MM.1S (cell line): ENCODE measurements at regions not wholly inside any gene's neighbourhood (a gene's known extent, or its start where the extent isn't known, plus 50 kb on each side); places are given as distances from the start of the nearest gene placed in this dataset.
"Not testable (repeated sequence)": the region's sequence is repeated elsewhere in the genome, so short reads cannot be mapped to it uniquely, and the experiment has no call there.

Experiments used
- EZH2phosphoT487 ChIP-seq: fragments of 300-600 bp; sonication (generic); IDR thresholded peaks from 2 replicates; pipeline ENCODE4 v1.6.1; 2018; ENCODE audit warnings: antibody characterized with exemption, low read length
- TF ChIP-seq, protein P1 (sequence below): fragments of 300-600 bp; sonication (generic); IDR thresholded peaks from 2 replicates; pipeline ENCODE4 v1.5.1; 2016; ENCODE audit warnings: antibody characterized with exemption, low read length, mixed read lengths

DNA sequence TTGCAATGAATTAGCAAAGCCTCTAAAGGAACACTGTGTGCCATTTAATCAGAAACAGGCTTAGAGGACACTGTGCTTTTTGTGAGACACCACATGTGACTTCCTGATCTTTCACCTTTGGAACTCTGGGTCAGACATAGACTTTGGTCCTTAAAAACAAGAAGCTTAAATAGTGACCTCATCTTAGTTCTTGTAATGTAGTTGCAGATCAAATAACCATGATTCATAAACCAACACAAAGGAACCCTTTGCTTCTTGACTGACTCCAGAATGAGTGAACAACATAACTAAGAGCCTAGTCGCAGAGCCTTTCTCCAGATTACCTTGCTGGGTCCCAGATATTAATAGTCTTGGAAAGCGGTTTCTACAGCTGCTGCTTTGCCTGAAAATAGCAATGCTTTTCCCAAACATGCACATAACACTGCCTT is 947.3 kb downstream of the SPATA31A6 start:
- TF ChIP-seq, protein P1, sequence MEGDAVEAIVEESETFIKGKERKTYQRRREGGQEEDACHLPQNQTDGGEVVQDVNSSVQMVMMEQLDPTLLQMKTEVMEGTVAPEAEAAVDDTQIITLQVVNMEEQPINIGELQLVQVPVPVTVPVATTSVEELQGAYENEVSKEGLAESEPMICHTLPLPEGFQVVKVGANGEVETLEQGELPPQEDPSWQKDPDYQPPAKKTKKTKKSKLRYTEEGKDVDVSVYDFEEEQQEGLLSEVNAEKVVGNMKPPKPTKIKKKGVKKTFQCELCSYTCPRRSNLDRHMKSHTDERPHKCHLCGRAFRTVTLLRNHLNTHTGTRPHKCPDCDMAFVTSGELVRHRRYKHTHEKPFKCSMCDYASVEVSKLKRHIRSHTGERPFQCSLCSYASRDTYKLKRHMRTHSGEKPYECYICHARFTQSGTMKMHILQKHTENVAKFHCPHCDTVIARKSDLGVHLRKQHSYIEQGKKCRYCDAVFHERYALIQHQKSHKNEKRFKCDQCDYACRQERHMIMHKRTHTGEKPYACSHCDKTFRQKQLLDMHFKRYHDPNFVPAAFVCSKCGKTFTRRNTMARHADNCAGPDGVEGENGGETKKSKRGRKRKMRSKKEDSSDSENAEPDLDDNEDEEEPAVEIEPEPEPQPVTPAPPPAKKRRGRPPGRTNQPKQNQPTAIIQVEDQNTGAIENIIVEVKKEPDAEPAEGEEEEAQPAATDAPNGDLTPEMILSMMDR, result not testable (repeated sequence)
- TF ChIP-seq EZH2phosphoT487, result not testable (repeated sequence)
